ENCODE measurements at regions not wholly inside any gene's neighbourhood (a gene's known extent, or its start where the extent isn't known, plus 50 kb on each side); places are given as distances from the start of the nearest gene placed in this dataset.

DNA sequence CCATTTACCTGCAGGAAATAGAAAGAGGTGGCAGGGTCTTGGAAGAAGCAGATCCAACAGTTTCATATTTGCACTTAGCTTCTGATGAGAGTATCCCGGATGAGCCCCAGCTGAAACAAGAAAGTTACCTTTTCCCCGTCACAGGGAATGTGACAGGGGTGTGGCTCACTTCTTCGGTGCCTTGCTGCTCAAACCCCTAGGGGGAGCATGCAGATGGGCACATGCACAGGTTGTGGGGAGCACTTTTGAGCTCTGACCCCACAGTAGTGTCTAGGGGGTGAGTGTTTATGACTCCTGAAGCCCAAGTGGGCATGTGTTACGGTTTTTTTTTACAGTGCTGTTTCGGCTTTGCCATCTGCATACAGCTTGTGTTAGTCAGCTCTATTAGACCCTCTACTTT lies 1221.0 kb downstream of the JRKL start:
- Histone ChIP-seq H3K79me2 (ENCODE audit: insufficient read depth) (no peaks in the 10 kb centered on the region), H3K4me3 (ENCODE audit: low read depth in 2 of 2, low read length in 1 of 2) (no peak overlapping the region), H3K36me3 (replicated peaks in 1 of 2; ENCODE audit: control insufficient read depth in 1 of 2, insufficient read depth in 2 of 2, low read length in 1 of 2) (no peaks in the 10 kb centered on the region), H3K4me1 (ENCODE audit: control insufficient read depth in 1 of 2, insufficient read depth in 2 of 2, low read depth in 1 of 2, low read length in 1 of 2) (no peaks in the 10 kb centered on the region), H3K27ac (ENCODE audit: low read depth in 2 of 2, low read length in 1 of 2) (no peak overlapping the region), H2AFZ (ENCODE audit: low read depth) (no peak overlapping the region), H3K9me2 (no peaks in the 10 kb centered on the region), H3F3A (replicated peaks; ENCODE audit: insufficient read depth) (no peaks in the 10 kb centered on the region), H3K9ac (no peak overlapping the region), H4K20me1 (ENCODE audit: insufficient read depth) (no peaks in the 10 kb centered on the region), H3K4me2 (no peak overlapping the region), H3K9me3 (no peaks in the 10 kb centered on the region), H3K27me3 (ENCODE audit: insufficient read depth) (no peaks in the 10 kb centered on the region)
- ChIA-PET CTCF (no interaction called here), POLR2A (no interaction called here)
- TF ChIP-seq, protein P1, sequence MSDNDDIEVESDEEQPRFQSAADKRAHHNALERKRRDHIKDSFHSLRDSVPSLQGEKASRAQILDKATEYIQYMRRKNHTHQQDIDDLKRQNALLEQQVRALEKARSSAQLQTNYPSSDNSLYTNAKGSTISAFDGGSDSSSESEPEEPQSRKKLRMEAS (IDR thresholded peaks at IDR 0.05; ENCODE audit: low read depth), result no peak
- TF ChIP-seq RXRA (IDR thresholded peaks at IDR 0.05; ENCODE audit: borderline replicate concordance, low read depth) (no peak), SIN3A (IDR thresholded peaks at IDR 0.05; ENCODE audit: borderline replicate concordance, low read depth, low read length) (no peak), FOXM1 (IDR thresholded peaks at IDR 0.05; ENCODE audit: low read depth) (no peak), EZH2phosphoT487 (IDR thresholded peaks at IDR 0.05; ENCODE audit: borderline replicate concordance, low read depth) (no peak)
- TF ChIP-seq, protein P2, sequence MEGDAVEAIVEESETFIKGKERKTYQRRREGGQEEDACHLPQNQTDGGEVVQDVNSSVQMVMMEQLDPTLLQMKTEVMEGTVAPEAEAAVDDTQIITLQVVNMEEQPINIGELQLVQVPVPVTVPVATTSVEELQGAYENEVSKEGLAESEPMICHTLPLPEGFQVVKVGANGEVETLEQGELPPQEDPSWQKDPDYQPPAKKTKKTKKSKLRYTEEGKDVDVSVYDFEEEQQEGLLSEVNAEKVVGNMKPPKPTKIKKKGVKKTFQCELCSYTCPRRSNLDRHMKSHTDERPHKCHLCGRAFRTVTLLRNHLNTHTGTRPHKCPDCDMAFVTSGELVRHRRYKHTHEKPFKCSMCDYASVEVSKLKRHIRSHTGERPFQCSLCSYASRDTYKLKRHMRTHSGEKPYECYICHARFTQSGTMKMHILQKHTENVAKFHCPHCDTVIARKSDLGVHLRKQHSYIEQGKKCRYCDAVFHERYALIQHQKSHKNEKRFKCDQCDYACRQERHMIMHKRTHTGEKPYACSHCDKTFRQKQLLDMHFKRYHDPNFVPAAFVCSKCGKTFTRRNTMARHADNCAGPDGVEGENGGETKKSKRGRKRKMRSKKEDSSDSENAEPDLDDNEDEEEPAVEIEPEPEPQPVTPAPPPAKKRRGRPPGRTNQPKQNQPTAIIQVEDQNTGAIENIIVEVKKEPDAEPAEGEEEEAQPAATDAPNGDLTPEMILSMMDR (IDR thresholded peaks at IDR 0.05), result no peak
- 44% methylated on average over 5 of the region's 5 CpGs for WGBS (ENCODE audit: low lambda C conversion rate)
- DNase-seq, result no peak

DNA sequence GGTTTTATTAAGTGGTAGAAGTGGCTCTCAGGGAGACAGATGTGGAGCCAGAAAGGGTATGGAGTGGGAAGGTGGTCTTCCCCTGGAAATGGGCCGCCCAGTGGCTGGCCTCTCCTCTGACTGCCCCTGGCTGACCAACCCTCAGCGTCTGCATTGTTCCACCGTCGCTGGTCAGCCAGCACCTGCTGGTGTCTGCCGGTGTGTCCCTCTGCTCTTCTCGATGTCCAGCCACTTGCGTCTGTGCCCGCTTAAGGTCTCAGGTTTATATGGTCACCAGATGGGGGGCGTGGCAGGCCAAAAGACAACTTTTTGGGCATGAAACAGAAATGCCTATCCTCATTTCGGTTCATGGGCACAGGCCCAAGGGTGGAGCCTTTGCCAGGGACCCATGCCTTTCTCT lies 1221.5 kb downstream of the JRKL start:
- Histone ChIP-seq H3K4me2 (no peak overlapping the region), H3F3A (replicated peaks; ENCODE audit: insufficient read depth) (no peaks in the 10 kb centered on the region), H3K9ac (no peak overlapping the region), H2AFZ (ENCODE audit: low read depth) (no peak overlapping the region), H4K20me1 (ENCODE audit: insufficient read depth) (no peaks in the 10 kb centered on the region), H3K9me3 (no peaks in the 10 kb centered on the region), H3K27ac (ENCODE audit: low read depth in 2 of 2, low read length in 1 of 2) (no peak overlapping the region), H3K36me3 (replicated peaks in 1 of 2; ENCODE audit: control insufficient read depth in 1 of 2, insufficient read depth in 2 of 2, low read length in 1 of 2) (no peaks in the 10 kb centered on the region), H3K79me2 (ENCODE audit: insufficient read depth) (no peaks in the 10 kb centered on the region), H3K27me3 (ENCODE audit: insufficient read depth) (no peaks in the 10 kb centered on the region), H3K9me2 (no peaks in the 10 kb centered on the region), H3K4me1 (ENCODE audit: control insufficient read depth in 1 of 2, insufficient read depth in 2 of 2, low read depth in 1 of 2, low read length in 1 of 2) (no peaks in the 10 kb centered on the region), H3K4me3 (ENCODE audit: low read depth in 2 of 2, low read length in 1 of 2) (no peak overlapping the region)
- DNase-seq, result no peak
- TF ChIP-seq, protein P3, sequence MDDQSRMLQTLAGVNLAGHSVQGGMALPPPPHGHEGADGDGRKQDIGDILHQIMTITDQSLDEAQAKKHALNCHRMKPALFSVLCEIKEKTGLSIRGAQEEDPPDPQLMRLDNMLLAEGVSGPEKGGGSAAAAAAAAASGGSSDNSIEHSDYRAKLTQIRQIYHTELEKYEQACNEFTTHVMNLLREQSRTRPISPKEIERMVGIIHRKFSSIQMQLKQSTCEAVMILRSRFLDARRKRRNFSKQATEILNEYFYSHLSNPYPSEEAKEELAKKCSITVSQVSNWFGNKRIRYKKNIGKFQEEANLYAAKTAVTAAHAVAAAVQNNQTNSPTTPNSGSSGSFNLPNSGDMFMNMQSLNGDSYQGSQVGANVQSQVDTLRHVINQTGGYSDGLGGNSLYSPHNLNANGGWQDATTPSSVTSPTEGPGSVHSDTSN (IDR thresholded peaks at IDR 0.05), result no peak
- TF ChIP-seq, protein P4, sequence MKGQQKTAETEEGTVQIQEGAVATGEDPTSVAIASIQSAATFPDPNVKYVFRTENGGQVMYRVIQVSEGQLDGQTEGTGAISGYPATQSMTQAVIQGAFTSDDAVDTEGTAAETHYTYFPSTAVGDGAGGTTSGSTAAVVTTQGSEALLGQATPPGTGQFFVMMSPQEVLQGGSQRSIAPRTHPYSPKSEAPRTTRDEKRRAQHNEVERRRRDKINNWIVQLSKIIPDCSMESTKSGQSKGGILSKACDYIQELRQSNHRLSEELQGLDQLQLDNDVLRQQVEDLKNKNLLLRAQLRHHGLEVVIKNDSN (IDR thresholded peaks at IDR 0.05; ENCODE audit: borderline replicate concordance, low read depth), result no peak
- TF ChIP-seq RXRA (IDR thresholded peaks at IDR 0.05; ENCODE audit: borderline replicate concordance, low read depth) (no peak), ELF1 (IDR thresholded peaks at IDR 0.05) (no peak), YY1 (IDR thresholded peaks at IDR 0.05; ENCODE audit: low read depth) (no peak), POLR2AphosphoS5 (IDR thresholded peaks at IDR 0.05; ENCODE audit: low read depth, low read length) (no peak), GABPA (IDR thresholded peaks at IDR 0.05; ENCODE audit: low read depth) (no peak), CHD2 (IDR thresholded peaks at IDR 0.05; ENCODE audit: low read length, partially characterized antibody) (no peak), NFIC (IDR thresholded peaks at IDR 0.05; ENCODE audit: borderline replicate concordance) (no peak), TCF12 (IDR thresholded peaks at IDR 0.05) (no peak), TEAD4 (IDR thresholded peaks at IDR 0.05; ENCODE audit: borderline replicate concordance, insufficient read depth) (no peak)
- TF ChIP-seq, protein P5, sequence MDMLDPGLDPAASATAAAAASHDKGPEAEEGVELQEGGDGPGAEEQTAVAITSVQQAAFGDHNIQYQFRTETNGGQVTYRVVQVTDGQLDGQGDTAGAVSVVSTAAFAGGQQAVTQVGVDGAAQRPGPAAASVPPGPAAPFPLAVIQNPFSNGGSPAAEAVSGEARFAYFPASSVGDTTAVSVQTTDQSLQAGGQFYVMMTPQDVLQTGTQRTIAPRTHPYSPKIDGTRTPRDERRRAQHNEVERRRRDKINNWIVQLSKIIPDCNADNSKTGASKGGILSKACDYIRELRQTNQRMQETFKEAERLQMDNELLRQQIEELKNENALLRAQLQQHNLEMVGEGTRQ (IDR thresholded peaks at IDR 0.05; ENCODE audit: borderline replicate concordance, low read depth, low read length), result no peak
- TF ChIP-seq, protein P2 (IDR thresholded peaks at IDR 0.05), result no peak
- WGBS (ENCODE audit: low lambda C conversion rate), result 61% methylated on average over 9 of the region's 10 CpGs
- ChIA-PET POLR2A (no interaction called here), CTCF (no interaction called here)

Measured in SK-N-SH (cell line).